Retinal pigment epithelial cell (primary cell): ENCODE measurements at regions not wholly inside any gene's neighbourhood (a gene's known extent, or its start where the extent isn't known, plus 50 kb on each side); places are given as distances from the start of the nearest gene placed in this dataset.
"Not testable (repeated sequence)": the region's sequence is repeated elsewhere in the genome, so short reads cannot be mapped to it uniquely, and the experiment has no call there.

Experiments used
- DNase-seq: peaks from one replicate; pipeline ENCODE4 v3.0.0-alpha.2; 2010; ENCODE audit warnings: low read depth
- H3K4me3 ChIP-seq: 2 replicates; pipeline ENCODE4 v1.5.1; 2011; ENCODE audit warnings: mild to moderate bottlenecking, low read length, control low read depth, moderate library complexity
- CTCF ChIP-seq: conservative IDR thresholded peaks from 2 replicates; pipeline ENCODE4 v1.5.1; 2011; ENCODE audit warnings: low read depth, low read length, control low read depth, inconsistent platforms

DNA sequence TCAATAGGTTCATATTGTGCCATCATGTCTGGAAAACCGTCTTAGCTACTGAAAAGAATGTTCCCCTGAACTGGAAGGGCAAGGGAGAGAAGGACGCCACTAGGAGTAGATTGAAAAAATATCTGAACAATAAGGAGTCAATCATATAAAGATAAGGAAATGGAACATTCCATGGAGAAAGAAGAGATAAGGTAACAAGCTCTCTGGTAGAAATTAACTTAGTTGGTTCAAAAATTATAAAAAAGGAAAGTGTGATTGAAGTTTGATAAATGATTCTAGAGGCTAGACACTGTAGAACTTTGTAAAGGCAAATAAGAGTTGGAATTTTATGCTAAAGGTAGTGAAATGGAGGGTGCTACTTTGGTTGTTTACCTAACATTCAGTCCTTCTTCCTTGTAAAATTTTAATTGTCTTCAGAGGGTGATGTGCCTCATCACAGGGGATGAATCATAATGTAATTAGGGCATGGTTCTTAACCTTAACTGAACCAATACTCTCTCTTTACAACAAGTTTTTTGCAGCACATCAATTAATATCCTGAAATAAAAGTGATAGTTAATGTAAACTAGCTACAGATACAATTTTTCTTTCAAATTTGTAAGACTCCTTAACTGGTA lies 135.5 kb downstream of the GPX5 start:
- no peak for DNase-seq
- no peak for TF ChIP-seq CTCF
- no peak overlapping the region for H3K4me3 ChIP-seq

DNA sequence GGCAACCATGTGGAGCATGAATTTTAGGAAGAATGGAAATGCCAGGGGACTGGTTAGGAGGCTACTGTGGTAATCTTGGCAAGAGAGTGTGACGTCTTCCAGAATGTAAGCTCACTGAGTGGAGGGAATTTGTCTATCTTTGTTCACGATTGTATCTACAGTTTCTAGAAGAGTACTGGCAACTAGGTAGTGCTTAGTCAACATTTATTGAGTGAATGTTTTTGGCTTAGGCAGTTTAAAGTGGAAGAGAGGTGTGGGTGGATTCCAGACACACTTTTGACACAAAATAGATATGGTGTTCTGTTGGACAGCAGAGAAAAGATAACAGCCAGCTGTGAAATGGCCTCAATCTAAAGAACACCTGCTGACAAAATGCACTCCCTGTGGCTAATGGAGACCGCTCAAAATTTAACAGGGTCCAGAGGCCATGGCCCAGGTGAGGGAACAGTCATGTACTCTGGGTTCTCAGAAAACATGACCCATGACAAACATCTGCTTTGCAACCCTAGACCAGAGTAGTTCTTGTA lies 139.3 kb downstream of the GPX5 start:
- no peak for DNase-seq
- no peak overlapping the region for H3K4me3 ChIP-seq
- no peak for TF ChIP-seq CTCF

DNA sequence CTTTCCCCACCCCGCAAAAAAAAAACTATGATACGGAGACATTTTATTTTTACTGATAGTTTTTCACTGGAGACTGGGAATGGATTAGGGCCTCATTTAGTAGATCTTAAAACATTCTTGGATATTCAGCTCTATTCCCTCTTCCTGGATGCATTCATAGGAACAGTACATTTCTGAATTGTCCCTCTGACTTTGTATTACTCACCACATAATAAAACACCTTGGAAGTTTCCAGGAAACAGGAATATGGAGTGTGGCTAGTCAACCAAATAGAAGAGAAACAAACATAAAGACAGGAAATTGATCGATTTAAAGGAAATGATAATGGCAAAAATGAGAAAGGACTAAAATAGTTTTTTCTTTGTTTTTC lies 147.7 kb downstream of the GPX5 start:
- DNase-seq = no peak
- no peak for TF ChIP-seq CTCF
- H3K4me3 ChIP-seq = no peak overlapping the region

GRCh38 chr6:28673787-28674671 lies 148.3 kb downstream of the GPX5 start:
- H3K4me3 ChIP-seq = peak overlapping the region; percentile 62
- TF ChIP-seq CTCF = no peak
- DNase-seq = no peak

- no peak for DNase-seq
- no peak overlapping the region for H3K4me3 ChIP-seq
- TF ChIP-seq CTCF = no peak
Observed at GRCh38 chr6:28675600-28675999, 149.9 kb downstream of the GPX5 start.

DNA sequence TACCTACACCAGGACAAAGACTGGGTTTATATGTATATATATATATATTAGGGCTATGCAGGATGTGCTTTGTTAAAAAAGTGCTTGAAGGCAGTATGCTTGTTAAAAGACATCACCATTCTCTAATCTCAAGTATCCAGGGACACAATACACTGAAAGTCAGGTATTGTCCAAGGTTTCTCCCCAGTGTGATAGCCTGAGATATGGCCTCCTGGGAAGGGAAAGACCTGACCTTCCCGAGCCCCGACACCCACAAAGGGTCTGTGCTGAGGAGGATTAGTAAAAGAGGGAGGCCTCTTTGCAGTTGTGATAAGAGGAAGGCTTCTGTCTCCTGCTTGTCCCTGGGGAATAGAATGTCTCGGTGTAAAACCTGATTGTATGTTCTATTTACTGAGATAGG lies 156.9 kb downstream of the GPX5 start:
- TF ChIP-seq CTCF = no peak
- no peak overlapping the region for H3K4me3 ChIP-seq
- no peak for DNase-seq

GRCh38 chr6:28682956-28683685 lies 157.4 kb downstream of the GPX5 start:
- not testable (repeated sequence) for H3K4me3 ChIP-seq, DNase-seq
